ENCODE measurements at regions not wholly inside any gene's neighbourhood (a gene's known extent, or its start where the extent isn't known, plus 50 kb on each side); places are given as distances from the start of the nearest gene placed in this dataset.

DNA sequence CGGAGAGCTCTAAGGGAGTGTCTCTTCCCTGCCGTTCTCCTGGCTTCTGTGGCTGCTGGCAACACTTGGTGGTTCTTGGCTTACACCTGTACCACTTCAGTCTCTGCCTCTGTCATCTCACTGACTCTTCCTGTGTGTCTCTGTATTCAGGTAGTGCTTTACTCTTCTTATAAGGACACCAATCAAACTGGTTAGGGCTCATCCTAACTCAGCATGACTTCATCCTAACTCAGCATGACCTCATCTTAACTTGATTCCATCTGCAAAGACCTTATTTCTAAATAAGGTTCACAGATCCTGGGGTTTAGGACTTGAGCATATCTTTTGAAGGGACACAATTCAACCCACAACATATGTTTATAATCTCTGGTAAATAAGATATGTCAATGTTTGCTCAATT, 51.6 kb upstream of the DSEL start:
- intact Hi-C loops (cut with micrococcal nuclease) = no loop called here
- no peaks in the 10 kb centered on the region for H3K4me1 Mint-ChIP-seq
- no peak for ATAC-seq (ENCODE audit: low read depth)
- TF ChIP-seq, protein P1, sequence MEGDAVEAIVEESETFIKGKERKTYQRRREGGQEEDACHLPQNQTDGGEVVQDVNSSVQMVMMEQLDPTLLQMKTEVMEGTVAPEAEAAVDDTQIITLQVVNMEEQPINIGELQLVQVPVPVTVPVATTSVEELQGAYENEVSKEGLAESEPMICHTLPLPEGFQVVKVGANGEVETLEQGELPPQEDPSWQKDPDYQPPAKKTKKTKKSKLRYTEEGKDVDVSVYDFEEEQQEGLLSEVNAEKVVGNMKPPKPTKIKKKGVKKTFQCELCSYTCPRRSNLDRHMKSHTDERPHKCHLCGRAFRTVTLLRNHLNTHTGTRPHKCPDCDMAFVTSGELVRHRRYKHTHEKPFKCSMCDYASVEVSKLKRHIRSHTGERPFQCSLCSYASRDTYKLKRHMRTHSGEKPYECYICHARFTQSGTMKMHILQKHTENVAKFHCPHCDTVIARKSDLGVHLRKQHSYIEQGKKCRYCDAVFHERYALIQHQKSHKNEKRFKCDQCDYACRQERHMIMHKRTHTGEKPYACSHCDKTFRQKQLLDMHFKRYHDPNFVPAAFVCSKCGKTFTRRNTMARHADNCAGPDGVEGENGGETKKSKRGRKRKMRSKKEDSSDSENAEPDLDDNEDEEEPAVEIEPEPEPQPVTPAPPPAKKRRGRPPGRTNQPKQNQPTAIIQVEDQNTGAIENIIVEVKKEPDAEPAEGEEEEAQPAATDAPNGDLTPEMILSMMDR (IDR thresholded peaks at IDR 0.05) = no peak
- H3K27ac Mint-ChIP-seq = no peak overlapping the region
- ChIA-PET POLR2A (no interaction called here), CTCF (no interaction called here)
- no peak overlapping the region for H3K4me3 Mint-ChIP-seq
- H3K9me3 Mint-ChIP-seq = no peaks in the 10 kb centered on the region
- DNase-seq = no peak
- H3K27me3 Mint-ChIP-seq = no peaks in the 10 kb centered on the region
- no peaks in the 10 kb centered on the region for H3K36me3 Mint-ChIP-seq (ENCODE audit: low read depth)
